Lower leg skin (tissue), 3 donors: ENCODE measurements at regions not wholly inside any gene's neighbourhood (a gene's known extent, or its start where the extent isn't known, plus 50 kb on each side); places are given as distances from the start of the nearest gene placed in this dataset.

Experiments used
- CTCF ChIP-seq, 3 donors: fragments of 450-650 bp; IDR thresholded peaks; one replicate each; pipeline ENCODE4 v1.5.1; 2016; ENCODE audit warnings: antibody characterized with exemption in 3 of 3, mild to moderate bottlenecking in 3 of 3, moderate library complexity in 2 of 3
- POLR2A ChIP-seq, 2 donors: fragments of 450-650 bp; IDR thresholded peaks; one replicate each; pipeline ENCODE4 v1.6.1; 2016 to 2017; ENCODE audit warnings: antibody characterized with exemption in 2 of 2, mild to moderate bottlenecking in 1 of 2, moderate library complexity in 1 of 2

GRCh38 chr2:66822186-66822585 is 387.3 kb downstream of the MEIS1 start:
- TF ChIP-seq CTCF (IDR thresholded peaks at IDR 0.05) (no peak), POLR2A (IDR thresholded peaks at IDR 0.05) (no peak)
